ENCODE measurements at regions not wholly inside any gene's neighbourhood (a gene's known extent, or its start where the extent isn't known, plus 50 kb on each side); places are given as distances from the start of the nearest gene placed in this dataset.

GRCh38 chr6:148157841-148158240 lies 184.8 kb upstream of the SASH1 start:
- no peak for DNase-seq (ENCODE audit: low read depth)

DNA sequence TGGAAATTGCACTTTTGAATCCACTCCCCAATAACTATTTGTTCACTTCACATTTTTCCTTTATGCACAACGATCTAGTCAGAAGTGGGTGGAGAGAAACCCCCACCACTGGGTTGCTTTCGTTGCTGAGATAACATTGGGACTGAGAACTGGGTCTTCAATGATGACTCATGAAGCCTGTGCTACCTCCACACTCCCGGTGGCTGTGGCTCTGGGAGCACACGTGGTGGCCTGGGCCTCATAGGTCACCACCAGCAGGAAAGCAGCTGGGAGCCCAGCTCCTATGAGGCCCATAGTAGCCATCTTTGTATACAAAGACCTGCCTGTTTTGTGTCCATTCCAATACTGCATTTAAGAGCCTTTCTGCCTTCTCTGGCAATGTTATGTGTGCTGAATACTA lies 178.0 kb upstream of the SASH1 start:
- no peak for DNase-seq (ENCODE audit: low read depth)

GRCh38 chr6:148166339-148166968 lies 176.2 kb upstream of the SASH1 start:
- DNase-seq (ENCODE audit: low read depth) = no peak

- no peak for DNase-seq (ENCODE audit: low read depth)
These were observed 172.9 kb upstream of the SASH1 start for GRCh38 chr6:148169706-148170105.

GRCh38 chr6:148170286-148170685 lies 172.4 kb upstream of the SASH1 start:
- no peak for DNase-seq (ENCODE audit: low read depth)

DNA sequence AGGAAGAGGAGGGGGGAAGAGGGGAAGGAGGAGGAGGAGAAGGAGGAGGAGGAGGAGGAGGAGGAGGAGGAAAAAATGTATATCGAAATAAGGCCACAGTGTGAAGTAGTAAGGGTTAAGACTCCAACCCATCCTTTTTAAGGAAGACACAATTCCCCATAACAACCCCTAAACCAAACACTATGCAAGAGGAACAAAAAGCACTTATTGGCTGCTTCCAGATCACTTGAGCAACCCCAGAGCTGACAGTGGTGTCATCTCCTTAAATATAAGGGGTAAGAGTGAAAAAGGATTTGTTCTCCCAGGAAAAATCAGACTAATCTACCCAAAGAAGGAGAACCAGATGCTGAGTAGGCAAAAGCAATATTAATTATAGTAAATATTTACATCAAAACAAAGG lies 169.1 kb upstream of the SASH1 start:
- no peak for DNase-seq (ENCODE audit: low read depth)

GRCh38 chr6:148175550-148176188 lies 167.0 kb upstream of the SASH1 start:
- DNase-seq (ENCODE audit: low read depth) = no peak

DNA sequence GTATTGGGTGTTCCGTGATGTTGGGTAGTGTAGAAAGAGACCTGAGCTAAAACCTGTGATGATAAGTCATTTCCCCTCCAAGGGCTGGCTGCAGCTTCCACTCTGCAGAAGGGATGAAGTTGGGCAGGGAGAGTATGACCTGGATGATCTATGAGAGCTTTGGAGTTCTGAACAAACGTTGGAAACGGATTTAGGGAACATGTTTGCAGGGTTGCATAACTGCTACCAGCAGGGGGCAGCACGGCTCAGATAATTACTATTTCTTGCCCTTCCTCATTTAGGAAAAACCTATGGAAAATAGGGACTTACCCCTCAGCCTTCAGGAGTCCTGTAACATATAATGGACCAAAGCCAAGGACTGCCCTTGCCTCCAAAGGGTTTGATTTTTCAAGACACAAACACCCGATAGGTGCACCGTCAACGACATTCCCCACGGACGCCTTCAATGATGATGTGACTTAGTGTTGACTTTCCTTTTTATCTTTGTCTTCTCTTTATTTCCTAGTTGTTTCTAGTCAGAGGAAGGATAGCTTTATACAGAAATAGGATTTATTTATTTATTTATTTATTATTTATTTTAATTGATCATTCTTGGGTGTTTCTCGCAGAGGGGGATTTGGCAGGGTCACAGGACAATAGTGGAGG lies 164.9 kb upstream of the SASH1 start:
- no peak for DNase-seq (ENCODE audit: low read depth)

GRCh38 chr6:148179786-148180185 lies 162.9 kb upstream of the SASH1 start:
- DNase-seq (ENCODE audit: low read depth) = no peak

DNA sequence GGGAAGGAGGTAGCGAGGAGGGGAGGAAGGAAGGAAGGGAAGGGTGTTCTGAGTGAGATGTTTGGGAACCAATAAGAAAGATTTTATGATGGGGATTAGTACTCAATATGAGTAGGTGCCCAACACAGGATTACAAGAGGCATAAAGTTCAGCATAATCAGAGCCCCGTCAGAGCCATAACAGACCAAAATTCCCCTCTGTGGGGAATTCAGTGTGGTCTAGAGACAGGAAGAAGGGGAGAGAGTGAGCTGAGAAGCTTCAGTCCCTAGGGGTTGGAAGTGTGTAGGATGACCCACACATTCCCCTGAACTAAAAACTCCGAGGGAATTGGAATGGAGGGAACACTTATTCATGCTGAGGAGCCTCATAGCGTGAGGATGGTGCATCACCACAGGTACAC lies 160.3 kb upstream of the SASH1 start:
- DNase-seq (ENCODE audit: low read depth) = no peak

DNA sequence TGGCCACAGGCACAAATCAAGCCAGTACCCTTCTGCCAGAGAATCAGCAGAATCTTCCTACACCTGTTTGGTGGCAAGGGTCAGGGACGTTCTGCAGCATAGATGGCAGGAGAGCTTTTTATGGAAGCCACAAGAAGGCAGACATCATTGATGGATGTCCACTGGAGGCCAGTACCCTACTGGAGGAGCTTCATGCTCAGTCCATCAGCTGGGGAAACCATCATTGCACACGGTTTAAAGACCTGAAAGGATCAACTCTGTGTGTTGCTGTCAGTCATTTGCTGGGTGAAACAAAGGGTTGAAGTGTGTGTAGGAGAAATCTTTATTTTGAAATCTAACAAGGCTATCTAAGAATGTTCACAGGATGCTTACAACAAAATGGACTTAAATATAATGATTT lies 158.9 kb upstream of the SASH1 start:
- DNase-seq (ENCODE audit: low read depth) = no peak

GRCh38 chr6:148186916-148187315 lies 155.7 kb upstream of the SASH1 start:
- no peak for DNase-seq (ENCODE audit: low read depth)

DNA sequence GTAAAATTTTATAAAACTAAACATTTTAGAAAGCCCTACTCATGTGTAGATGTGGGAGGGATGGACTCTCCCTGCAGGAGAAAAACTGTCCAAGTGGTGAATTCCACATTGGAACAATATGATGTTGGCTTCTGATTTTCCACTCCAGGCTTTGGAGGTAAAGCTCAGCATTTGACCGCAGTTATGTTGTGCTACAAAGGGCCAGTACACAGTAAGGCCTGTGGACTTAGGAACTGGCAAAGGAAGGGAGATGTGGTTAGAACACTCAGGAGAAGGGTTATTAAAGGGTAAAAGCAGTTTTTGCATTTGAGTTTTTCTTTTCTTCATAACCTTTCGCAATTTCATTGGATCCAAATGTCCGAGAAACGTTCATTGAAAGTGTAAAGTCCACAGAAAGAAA lies 150.3 kb upstream of the SASH1 start:
- no peak for DNase-seq (ENCODE audit: low read depth)

- no peak for DNase-seq (ENCODE audit: low read depth)
These were observed 149.5 kb upstream of the SASH1 start for GRCh38 chr6:148193063-148193680.

DNA sequence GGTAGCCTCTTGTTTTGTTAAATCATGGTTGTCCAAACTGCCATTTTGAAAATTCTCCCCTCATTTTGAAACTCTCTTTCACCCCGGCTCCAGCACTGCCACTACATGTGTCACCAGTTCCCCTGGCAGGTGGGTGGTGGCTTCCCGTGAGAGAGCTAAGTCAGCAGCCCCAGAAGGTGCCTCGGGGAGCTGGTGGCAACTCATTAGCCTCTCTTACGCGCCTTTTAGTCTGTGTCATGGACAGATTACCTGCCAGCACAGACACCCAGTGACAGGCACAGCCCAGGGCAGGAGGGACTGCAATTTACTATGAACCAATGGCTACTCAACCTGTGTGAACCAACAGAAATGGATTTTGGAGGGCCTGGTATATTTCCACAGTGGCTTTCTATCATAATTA lies 147.1 kb upstream of the SASH1 start:
- no peak for DNase-seq (ENCODE audit: low read depth)

DNA sequence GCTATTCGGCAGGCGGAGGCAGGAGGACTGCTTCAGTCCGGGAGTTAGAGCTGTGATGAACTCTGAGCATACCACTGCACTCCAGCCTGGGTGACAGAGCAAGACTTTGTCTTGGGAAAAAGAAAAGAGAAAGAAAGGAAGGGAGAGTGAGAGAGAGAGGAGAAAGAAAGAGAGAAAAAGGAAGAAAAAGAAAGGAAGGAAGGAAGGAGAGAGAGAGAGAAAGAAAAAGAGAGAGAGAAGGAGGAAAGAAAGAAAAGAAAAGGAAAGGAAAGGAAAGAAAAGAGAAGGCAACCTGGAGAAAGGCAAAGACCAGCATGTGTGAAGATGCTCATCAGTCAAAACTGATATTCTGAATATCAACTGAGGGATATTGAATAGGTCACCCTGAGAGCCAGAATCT lies 143.1 kb upstream of the SASH1 start:
- DNase-seq (ENCODE audit: low read depth) = no peak

DNA sequence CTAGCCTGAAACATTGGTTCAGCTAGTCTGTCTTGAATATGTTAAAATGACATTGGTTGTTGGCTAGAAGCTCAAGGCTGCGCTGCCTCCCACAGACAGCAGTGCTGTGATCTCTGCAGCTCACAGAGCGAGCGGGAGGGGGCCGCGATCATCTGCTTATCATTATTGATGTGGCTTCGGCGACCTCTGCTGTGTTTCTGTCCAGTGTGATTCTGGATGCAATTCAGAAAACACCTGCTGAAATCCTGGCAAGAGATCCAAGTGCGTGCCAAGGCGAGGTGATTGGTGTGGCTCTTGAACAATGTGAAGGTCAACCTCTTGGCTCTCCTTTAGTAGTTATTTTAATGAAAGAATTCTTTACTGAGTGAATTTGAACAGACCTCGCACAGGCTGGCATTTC lies 142.3 kb upstream of the SASH1 start:
- no peak for DNase-seq (ENCODE audit: low read depth)

DNA sequence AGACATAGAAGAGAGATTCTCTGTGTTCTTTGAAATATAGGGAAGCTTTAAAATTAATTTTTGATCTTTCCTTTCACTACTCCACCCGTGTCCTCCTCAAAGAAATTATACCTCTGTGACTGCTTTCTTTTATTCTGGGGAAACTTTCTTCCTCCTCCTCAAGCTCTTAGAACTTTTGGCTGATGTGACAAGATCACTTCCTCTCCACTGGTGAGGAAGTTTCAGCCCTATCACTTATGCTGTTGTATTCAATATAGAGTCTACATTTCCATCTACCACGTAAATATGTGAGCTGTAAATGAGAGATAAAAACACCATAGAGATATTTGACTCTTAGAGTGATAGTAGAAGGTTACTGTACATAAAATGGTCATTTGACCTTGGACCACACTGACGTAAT lies 141.9 kb upstream of the SASH1 start:
- DNase-seq (ENCODE audit: low read depth) = no peak

DNA sequence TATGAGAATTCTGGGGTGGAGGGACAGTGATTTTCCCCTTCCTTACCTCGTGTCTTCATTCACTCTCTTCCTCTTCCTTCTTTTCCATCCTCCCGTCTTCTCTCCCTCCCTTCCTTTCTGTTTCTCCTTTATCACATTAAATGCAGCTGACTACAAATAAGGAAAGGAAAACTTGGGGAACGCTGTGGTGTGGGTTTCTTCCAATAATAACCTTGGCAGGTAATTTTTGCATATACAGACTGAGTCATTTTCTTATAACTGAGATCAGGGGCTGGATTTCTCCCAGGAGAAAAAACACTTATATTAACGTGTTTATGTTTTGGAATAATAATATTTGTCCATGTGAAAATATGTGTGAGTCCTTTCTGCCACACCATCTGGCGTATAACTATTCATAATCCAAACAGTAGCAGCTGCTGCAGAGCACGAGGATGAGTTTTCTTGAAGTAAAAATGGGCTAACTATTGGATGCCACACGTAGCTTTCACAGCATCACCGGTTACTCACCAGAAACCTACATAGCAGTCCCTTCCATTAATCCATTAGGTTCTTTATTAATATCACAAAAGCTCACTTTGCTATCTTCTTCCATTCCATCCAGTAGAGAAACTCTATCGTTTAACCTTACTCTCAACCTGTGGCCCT lies 139.2 kb upstream of the SASH1 start:
- DNase-seq (ENCODE audit: low read depth) = no peak

DNA sequence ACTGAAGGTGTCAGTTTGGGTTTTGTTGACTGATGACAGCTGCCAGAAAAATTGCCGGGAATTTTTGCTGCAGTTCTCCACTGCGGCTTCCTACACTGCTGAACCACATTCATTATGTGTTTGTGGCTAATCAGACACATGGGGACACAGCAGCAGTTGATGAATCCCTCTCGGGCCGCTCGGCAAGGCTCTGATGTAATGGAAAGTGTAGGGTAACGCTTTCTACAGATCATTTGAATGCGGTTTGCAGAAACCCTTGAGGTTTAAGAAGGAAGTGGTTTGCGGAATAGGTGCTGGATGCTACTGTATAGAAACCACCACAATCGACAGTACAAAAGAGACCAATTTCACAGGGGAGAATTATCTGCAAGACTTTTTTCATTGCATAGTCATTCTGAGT lies 138.7 kb upstream of the SASH1 start:
- peak; percentile 54 for DNase-seq (ENCODE audit: low read depth)

GRCh38 chr6:148208298-148208697 lies 134.3 kb upstream of the SASH1 start:
- DNase-seq (ENCODE audit: low read depth) = no peak

- DNase-seq (ENCODE audit: low read depth) = no peak
These were observed 130.8 kb upstream of the SASH1 start for GRCh38 chr6:148211777-148212324.

DNA sequence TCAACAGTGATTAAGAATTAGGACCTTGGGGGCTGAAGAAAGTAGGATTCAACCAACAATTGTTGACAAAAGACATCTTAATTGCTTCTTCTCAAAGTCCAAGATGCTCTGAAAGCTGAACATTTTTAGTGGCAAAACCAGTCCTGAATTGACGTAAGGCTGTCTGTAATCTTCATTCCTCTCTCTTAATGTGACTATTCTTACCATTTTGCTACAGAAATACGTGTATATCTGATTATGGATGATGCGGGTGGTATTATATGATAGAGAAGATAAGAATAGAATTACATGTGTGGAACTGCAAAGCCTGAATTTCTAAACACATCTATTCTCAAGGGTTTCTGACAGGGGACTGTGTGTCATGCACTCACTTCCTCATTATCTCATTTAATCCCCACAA lies 130.3 kb upstream of the SASH1 start:
- DNase-seq (ENCODE audit: low read depth) = no peak
